ENCODE measurements at regions not wholly inside any gene's neighbourhood (a gene's known extent, or its start where the extent isn't known, plus 50 kb on each side); places are given as distances from the start of the nearest gene placed in this dataset.

- TF ChIP-seq CTCF (IDR thresholded peaks at IDR 0.05) = no peak
- TF ChIP-seq EP300 (IDR thresholded peaks at IDR 0.05) = no peak
- no peak for TF ChIP-seq POLR2A (IDR thresholded peaks at IDR 0.05)
Measured at GRCh38 chr5:87183896-87184295, 83.8 kb upstream of the RASA1 start.
